Karpas-422 (cell line): ENCODE measurements at regions not wholly inside any gene's neighbourhood (a gene's known extent, or its start where the extent isn't known, plus 50 kb on each side); places are given as distances from the start of the nearest gene placed in this dataset.
"Not testable (repeated sequence)": the region's sequence is repeated elsewhere in the genome, so short reads cannot be mapped to it uniquely, and the experiment has no call there.

Experiments
- DNase-seq: peaks from one replicate; pipeline ENCODE4 v3.0.0-alpha.2; 2015
- H2AFZ ChIP-seq: fragments of 200-600 bp; sonication (generic); 2 replicates; pipeline ENCODE4 v1.6.1; 2014; ENCODE audit warnings: antibody characterized with exemption, low read length, mixed read lengths
- H3K27ac ChIP-seq: fragments of 200-600 bp; sonication (generic); 2 replicates; pipeline ENCODE4 v1.5.1; 2014; ENCODE audit warnings: mild to moderate bottlenecking, low read length, moderate library complexity
- H3K27me3 ChIP-seq: fragments of 200-600 bp; sonication (generic); 2 replicates; pipeline ENCODE4 v1.6.1; 2014; ENCODE audit warnings: low read length, mixed read lengths
- H3K36me3 ChIP-seq: fragments of 200-600 bp; sonication (generic); 2 replicates; pipeline ENCODE4 v1.6.1; 2014; ENCODE audit warnings: low read length, mixed read lengths; ENCODE audit not compliant: insufficient read depth
- H3K4me1 ChIP-seq: fragments of 200-600 bp; sonication (generic); 2 replicates; pipeline ENCODE4 v1.6.1; 2014; ENCODE audit warnings: mild to moderate bottlenecking, low read length, mixed read lengths
- H3K4me2 ChIP-seq: fragments of 200-600 bp; sonication (generic); 2 replicates; pipeline ENCODE4 v1.6.1; 2014; ENCODE audit warnings: low read length, low read depth, mild to moderate bottlenecking; ENCODE audit not compliant: poor library complexity, severe bottlenecking
- H3K4me3 ChIP-seq: fragments of 200-600 bp; sonication (generic); 2 replicates; pipeline ENCODE4 v1.5.1; 2014; ENCODE audit warnings: mild to moderate bottlenecking, antibody characterized with exemption, low read length, mixed read lengths
- H3K79me2 ChIP-seq: fragments of 200-600 bp; sonication (generic); 2 replicates; pipeline ENCODE4 v1.6.1; 2014; ENCODE audit warnings: mild to moderate bottlenecking, low read length, mixed read lengths
- H3K9ac ChIP-seq: fragments of 200-600 bp; sonication (generic); 2 replicates; pipeline ENCODE4 v1.6.0; 2014; ENCODE audit warnings: low read length
- H3K9me2 ChIP-seq: fragments of 200-600 bp; sonication (generic), shearing (Covaris generic); replicated peaks from 2 replicates; pipeline ENCODE4 v1.6.0; 2014; ENCODE audit warnings: mild to moderate bottlenecking, low read length, moderate library complexity; ENCODE audit not compliant: insufficient read depth
- H3K9me3 ChIP-seq: fragments of 300-700, 200-600 bp; sonication (generic); 2 replicates; pipeline ENCODE4 v1.6.1; 2014; ENCODE audit warnings: low read length, mixed read lengths
- H4K20me1 ChIP-seq: fragments of 200-600 bp; sonication (generic); 2 replicates; pipeline ENCODE4 v1.6.1; 2014; ENCODE audit warnings: mild to moderate bottlenecking, antibody characterized with exemption, low read length, low read depth; ENCODE audit not compliant: insufficient read depth

- Histone ChIP-seq H3K9ac (no peak overlapping the region), H3K27me3 (no peaks in the 10 kb centered on the region), H4K20me1 (no peaks in the 10 kb centered on the region), H3K79me2 (no peaks in the 10 kb centered on the region), H3K4me3 (no peak overlapping the region), H3K4me1 (no peaks in the 10 kb centered on the region), H3K9me3 (no peaks in the 10 kb centered on the region), H2AFZ (no peak overlapping the region), H3K36me3 (no peaks in the 10 kb centered on the region), H3K4me2 (no peak overlapping the region), H3K9me2 (no peaks in the 10 kb centered on the region), H3K27ac (no peak overlapping the region)
- DNase-seq = no peak
These were observed 594.2 kb downstream of the KCTD12 start for GRCh38 chr13:76292031-76292430.

- Histone ChIP-seq H3K4me1 (no peaks in the 10 kb centered on the region), H2AFZ (no peak overlapping the region)
These were observed 596.6 kb downstream of the KCTD12 start for GRCh38 chr13:76289558-76289957.

GRCh38 chr13:76286178-76286577 is 600.0 kb downstream of the KCTD12 start:
- Histone ChIP-seq H2AFZ (no peak overlapping the region), H3K4me3 (no peak overlapping the region), H4K20me1 (no peaks in the 10 kb centered on the region), H3K4me2 (no peak overlapping the region), H3K9ac (no peak overlapping the region), H3K4me1 (no peaks in the 10 kb centered on the region), H3K9me2 (no peaks in the 10 kb centered on the region), H3K27me3 (no peaks in the 10 kb centered on the region), H3K79me2 (no peaks in the 10 kb centered on the region), H3K9me3 (no peaks in the 10 kb centered on the region), H3K36me3 (no peaks in the 10 kb centered on the region), H3K27ac (no peak overlapping the region)
- no peak for DNase-seq

More at GRCh38 chr13:76289558-76289957, 596.6 kb downstream of the KCTD12 start:
- H3K9ac ChIP-seq = no peak overlapping the region
- no peaks in the 10 kb centered on the region for H3K9me3 ChIP-seq
- no peaks in the 10 kb centered on the region for H3K36me3 ChIP-seq
- no peaks in the 10 kb centered on the region for H3K27me3 ChIP-seq
- H3K27ac ChIP-seq = no peak overlapping the region
- H3K9me2 ChIP-seq = no peaks in the 10 kb centered on the region
- no peak overlapping the region for H3K4me2 ChIP-seq
- no peak overlapping the region for H3K4me3 ChIP-seq
- H4K20me1 ChIP-seq = no peaks in the 10 kb centered on the region
- H3K79me2 ChIP-seq = no peaks in the 10 kb centered on the region
- DNase-seq = no peak

GRCh38 chr13:76285463-76285862 is 600.7 kb downstream of the KCTD12 start:
- Histone ChIP-seq H3K27ac (no peak overlapping the region), H3K4me2 (no peak overlapping the region), H3K4me1 (no peaks in the 10 kb centered on the region), H3K9ac (no peak overlapping the region), H3K9me2 (no peaks in the 10 kb centered on the region), H3K79me2 (no peaks in the 10 kb centered on the region), H3K36me3 (no peaks in the 10 kb centered on the region), H3K27me3 (no peaks in the 10 kb centered on the region), H2AFZ (no peak overlapping the region), H3K9me3 (no peaks in the 10 kb centered on the region), H3K4me3 (no peak overlapping the region), H4K20me1 (no peaks in the 10 kb centered on the region)
- no peak for DNase-seq

- H3K36me3 ChIP-seq, H3K27me3 ChIP-seq, H3K79me2 ChIP-seq, H3K27ac ChIP-seq, H3K9ac ChIP-seq, H3K9me2 ChIP-seq, H4K20me1 ChIP-seq, H3K9me3 ChIP-seq, H2AFZ ChIP-seq, H3K4me1 ChIP-seq, DNase-seq, H3K4me2 ChIP-seq, H3K4me3 ChIP-seq: not testable (repeated sequence)
These were observed 606.4 kb downstream of the KCTD12 start for GRCh38 chr13:76279766-76280165.

- Histone ChIP-seq H3K27ac (no peak overlapping the region), H4K20me1 (no peaks in the 10 kb centered on the region), H3K9me3 (no peaks in the 10 kb centered on the region), H3K9ac (no peak overlapping the region), H3K9me2 (no peaks in the 10 kb centered on the region), H2AFZ (no peak overlapping the region), H3K36me3 (no peaks in the 10 kb centered on the region), H3K4me3 (no peak overlapping the region), H3K4me2 (no peak overlapping the region), H3K4me1 (no peaks in the 10 kb centered on the region), H3K27me3 (no peaks in the 10 kb centered on the region), H3K79me2 (no peaks in the 10 kb centered on the region)
- no peak for DNase-seq
These were observed 614.4 kb downstream of the KCTD12 start for GRCh38 chr13:76271728-76272232.

GRCh38 chr13:76268307-76268706 is 617.9 kb downstream of the KCTD12 start:
- not testable (repeated sequence) for H3K4me1 ChIP-seq, H3K9ac ChIP-seq, H2AFZ ChIP-seq, H3K4me2 ChIP-seq, H3K27me3 ChIP-seq, H3K9me2 ChIP-seq, H3K9me3 ChIP-seq, H4K20me1 ChIP-seq, DNase-seq, H3K27ac ChIP-seq, H3K79me2 ChIP-seq, H3K36me3 ChIP-seq, H3K4me3 ChIP-seq

GRCh38 chr13:76267216-76267615 is 619.0 kb downstream of the KCTD12 start:
- H4K20me1 ChIP-seq = no peaks in the 10 kb centered on the region
- H3K9ac ChIP-seq = no peak overlapping the region
- no peaks in the 10 kb centered on the region for H3K36me3 ChIP-seq
- H3K27me3 ChIP-seq = no peaks in the 10 kb centered on the region
- H3K4me3 ChIP-seq = no peak overlapping the region
- H3K4me2 ChIP-seq = no peak overlapping the region
- H2AFZ ChIP-seq = no peak overlapping the region
- H3K4me1 ChIP-seq = no peaks in the 10 kb centered on the region
- no peaks in the 10 kb centered on the region for H3K9me2 ChIP-seq
- no peak overlapping the region for H3K27ac ChIP-seq
- no peaks in the 10 kb centered on the region for H3K79me2 ChIP-seq
- DNase-seq = no peak
- H3K9me3 ChIP-seq = no peaks in the 10 kb centered on the region

GRCh38 chr13:76266561-76266960 is 619.6 kb downstream of the KCTD12 start:
- Histone ChIP-seq H3K9me3 (no peaks in the 10 kb centered on the region), H3K9me2 (no peaks in the 10 kb centered on the region), H3K27ac (no peak overlapping the region), H3K79me2 (no peaks in the 10 kb centered on the region), H3K27me3 (no peaks in the 10 kb centered on the region), H2AFZ (no peak overlapping the region), H3K4me1 (no peaks in the 10 kb centered on the region), H3K4me2 (no peak overlapping the region), H3K9ac (no peak overlapping the region), H4K20me1 (no peaks in the 10 kb centered on the region), H3K36me3 (no peaks in the 10 kb centered on the region), H3K4me3 (no peak overlapping the region)
- DNase-seq = no peak
